HEK293 (cell line): ENCODE measurements at regions not wholly inside any gene's neighbourhood (a gene's known extent, or its start where the extent isn't known, plus 50 kb on each side); places are given as distances from the start of the nearest gene placed in this dataset.
A peak's percentile ranks its signal among the peaks of the same experiment; 100 is the strongest.

Experiments
- CTCF ChIA-PET: fragments of 350-600 bp; formaldehyde crosslinking; extraction: SDS; loops from one replicate; lab custom pipeline; 2021; ENCODE audit warnings: antibody characterized with exemption; lab: Yijun Ruan, JAX
- POLR2A ChIA-PET: fragments of 300-600 bp; formaldehyde crosslinking; extraction: SDS; loops from one replicate; lab custom pipeline; 2020; ENCODE audit warnings: antibody characterized with exemption, inconsistent platforms; lab: Yijun Ruan, JAX
- H3K27ac ChIP-seq: fragments of 200-500 bp; sonication (Bioruptor generic); 2 replicates; pipeline ENCODE4 v1.5.1; 2014; ENCODE audit warnings: low read depth, low read length, control low read depth, inconsistent platforms; ENCODE audit errors: extremely low read depth
- H3K36me3 ChIP-seq, 2 experiments: fragments of 200-500 bp in 1 of 2; sonication (Bioruptor generic) in 1 of 2; 1 replicate in 1 of 2; 2 replicates in 1 of 2; pipeline ENCODE4 v1.5.1; 2014 to 2017; ENCODE audit warnings: inconsistent platforms in 2 of 2, low read length in 2 of 2; ENCODE audit not compliant: control insufficient read depth in 2 of 2, insufficient read depth in 1 of 2
- H3K4me1 ChIP-seq: fragments of 200-500 bp; sonication (Bioruptor generic); 2 replicates; pipeline ENCODE4 v1.5.1; 2014; ENCODE audit warnings: mild to moderate bottlenecking, low read length, inconsistent platforms; ENCODE audit not compliant: control insufficient read depth, insufficient read depth
- H3K4me3 ChIP-seq: 2 replicates; pipeline ENCODE4 v1.5.1; 2011; ENCODE audit warnings: low read depth, mild to moderate bottlenecking, control low read depth, low read length, moderate library complexity
- H3K9me3 ChIP-seq: fragments of 200-500 bp; sonication (Bioruptor generic); 2 replicates; pipeline ENCODE4 v1.5.1; 2014; ENCODE audit warnings: low read depth, low read length, inconsistent platforms; ENCODE audit not compliant: control insufficient read depth, insufficient read depth
- GFI1B ChIP-seq: fragments of 450-650 bp; formaldehyde crosslinking; IDR thresholded peaks from 2 replicates; pipeline ENCODE4 v1.5.1; 2016; ENCODE audit warnings: missing biosample characterization, missing genetic modification characterization
- GLI2 ChIP-seq: fragments of 450-650 bp; formaldehyde crosslinking; IDR thresholded peaks from 2 replicates; pipeline ENCODE4; 2017; ENCODE audit warnings: missing biosample characterization, missing genetic modification characterization, low read depth, borderline replicate concordance
- KLF17 ChIP-seq: fragments of 450-650 bp; formaldehyde crosslinking; IDR thresholded peaks from 2 replicates; pipeline ENCODE4 v1.5.1; 2016; ENCODE audit warnings: missing biosample characterization, missing genetic modification characterization
- KLF8 ChIP-seq: fragments of 450-650 bp; formaldehyde crosslinking; IDR thresholded peaks from 2 replicates; pipeline ENCODE4 v1.5.1; 2016; ENCODE audit warnings: missing biosample characterization, missing genetic modification characterization
- OSR2 ChIP-seq: fragments of 450-650 bp; formaldehyde crosslinking; IDR thresholded peaks from 2 replicates; pipeline ENCODE4 v1.5.1; 2016; ENCODE audit warnings: missing biosample characterization, missing genetic modification characterization
- PRDM2 ChIP-seq: fragments of 450-650 bp; formaldehyde crosslinking; IDR thresholded peaks from 2 replicates; pipeline ENCODE4 v1.5.1; 2016; ENCODE audit warnings: missing biosample characterization, missing genetic modification characterization, borderline replicate concordance
- SP7 ChIP-seq: fragments of 450-650 bp; formaldehyde crosslinking; IDR thresholded peaks from 2 replicates; pipeline ENCODE4 v1.5.1; 2016; ENCODE audit warnings: missing biosample characterization, missing genetic modification characterization
- ZBTB1 ChIP-seq: fragments of 450-650 bp; formaldehyde crosslinking; IDR thresholded peaks from 2 replicates; pipeline ENCODE4 v1.5.1; 2016; ENCODE audit warnings: missing biosample characterization, missing genetic modification characterization
- ZBTB21 ChIP-seq: fragments of 450-650 bp; formaldehyde crosslinking; IDR thresholded peaks from 2 replicates; pipeline ENCODE4 v1.5.1; 2017; ENCODE audit warnings: missing biosample characterization, missing genetic modification characterization
- ZBTB48 ChIP-seq: fragments of 450-650 bp; formaldehyde crosslinking; IDR thresholded peaks from 2 replicates; pipeline ENCODE4 v1.5.1; 2016; ENCODE audit warnings: missing biosample characterization, missing genetic modification characterization
- ZBTB7A ChIP-seq: fragments of 450-650 bp; formaldehyde crosslinking; IDR thresholded peaks from 2 replicates; pipeline ENCODE4 v1.5.1; 2016; ENCODE audit warnings: low read depth, missing biosample characterization, missing genetic modification characterization
- ZNF121 ChIP-seq: fragments of 450-650 bp; formaldehyde crosslinking; IDR thresholded peaks from 2 replicates; pipeline ENCODE4 v1.5.1; 2016; ENCODE audit warnings: missing biosample characterization, missing genetic modification characterization
- ZNF157 ChIP-seq: fragments of 450-650 bp; formaldehyde crosslinking; IDR thresholded peaks from 2 replicates; pipeline ENCODE4 v1.5.1; 2016; ENCODE audit warnings: missing biosample characterization, missing genetic modification characterization
- ZNF16 ChIP-seq: fragments of 450-650 bp; formaldehyde crosslinking; IDR thresholded peaks from 2 replicates; pipeline ENCODE4 v1.5.1; 2016; ENCODE audit warnings: low read depth, missing biosample characterization, missing genetic modification characterization
- ZNF18 ChIP-seq: fragments of 450-650 bp; formaldehyde crosslinking; IDR thresholded peaks from 2 replicates; pipeline ENCODE4 v1.5.1; 2016; ENCODE audit warnings: missing biosample characterization, missing genetic modification characterization
- ZNF184 ChIP-seq: fragments of 450-650 bp; IDR thresholded peaks from 2 replicates; pipeline ENCODE4 v1.5.1; 2018; ENCODE audit warnings: missing biosample characterization, mild to moderate bottlenecking, missing genetic modification characterization
- ZNF274 ChIP-seq, 2 experiments: fragments of 200-500 bp in 1 of 2; fragments of 450-650 bp in 1 of 2; sonication (Bioruptor generic) in 1 of 2; formaldehyde crosslinking in 1 of 2; IDR thresholded peaks; 2 replicates each; pipeline versions ENCODE4 v1.5.1 to v1.6.1; 2014 to 2016; ENCODE audit warnings: borderline replicate concordance in 1 of 2, inconsistent platforms in 1 of 2, low read length in 1 of 2, missing biosample characterization in 1 of 2, missing genetic modification characterization in 1 of 2
- ZNF292 ChIP-seq: fragments of 450-650 bp; formaldehyde crosslinking; IDR thresholded peaks from 2 replicates; pipeline ENCODE4 v1.5.1; 2016; ENCODE audit warnings: low read depth, missing biosample characterization, missing genetic modification characterization, borderline replicate concordance
- ZNF341 ChIP-seq: fragments of 450-650 bp; formaldehyde crosslinking; IDR thresholded peaks from 2 replicates; pipeline ENCODE4; 2016; ENCODE audit warnings: low read depth, missing biosample characterization, missing genetic modification characterization
- ZNF354C ChIP-seq: fragments of 450-650 bp; formaldehyde crosslinking; IDR thresholded peaks from 2 replicates; pipeline ENCODE4 v1.5.1; 2016; ENCODE audit warnings: missing biosample characterization, missing genetic modification characterization, low read depth, borderline replicate concordance
- ZNF548 ChIP-seq: fragments of 450-650 bp; formaldehyde crosslinking; IDR thresholded peaks from 2 replicates; pipeline ENCODE4 v1.5.1; 2016; ENCODE audit warnings: missing biosample characterization, missing genetic modification characterization
- ZNF571 ChIP-seq: fragments of 450-650 bp; formaldehyde crosslinking; IDR thresholded peaks from 2 replicates; pipeline ENCODE4 v1.5.0; 2017; ENCODE audit warnings: missing biosample characterization, missing genetic modification characterization
- ZNF664 ChIP-seq: fragments of 450-650 bp; formaldehyde crosslinking; IDR thresholded peaks from 2 replicates; pipeline ENCODE4 v1.5.1; 2016; ENCODE audit warnings: missing biosample characterization, missing genetic modification characterization

GRCh38 chr5:88999853-89000252 is 116.9 kb upstream of the MEF2C start:
- Histone ChIP-seq H3K4me1 (no peaks in the 10 kb centered on the region), H3K27ac (no peak overlapping the region), H3K36me3 (no peaks in the 10 kb centered on the region), H3K4me3 (no peak overlapping the region), H3K9me3 (no peaks in the 10 kb centered on the region)
- CTCF ChIA-PET: no interaction called here
- POLR2A ChIA-PET: no interaction called here
- TF ChIP-seq ZNF664 (tag by site-specific recombination): peak; percentile 65
- no peak for TF ChIP-seq ZNF341 (tag by site-specific recombination)

GRCh38 chr5:88997937-88998336 is 115.0 kb upstream of the MEF2C start:
- POLR2A ChIA-PET: no interaction called here
- no peak for TF ChIP-seq GLI2
- no peak for TF ChIP-seq SP7 (tag by site-specific recombination)
- no peak for TF ChIP-seq ZNF184 (tag by site-specific recombination)
- TF ChIP-seq ZNF292 (tag by site-specific recombination): no peak
- TF ChIP-seq KLF17 (tag by site-specific recombination): no peak
- TF ChIP-seq ZBTB48 (tag by site-specific recombination): no peak
- TF ChIP-seq ZNF354C (tag by site-specific recombination): no peak
- no peak for TF ChIP-seq ZNF548 (tag by site-specific recombination)
- TF ChIP-seq ZBTB1 (tag by site-specific recombination): no peak
- no peak for TF ChIP-seq GFI1B (tag by site-specific recombination)
- Histone ChIP-seq H3K27ac (no peak overlapping the region), H3K9me3 (no peaks in the 10 kb centered on the region), H3K4me3 (no peak overlapping the region), H3K4me1 (no peaks in the 10 kb centered on the region), H3K36me3 (no peaks in the 10 kb centered on the region)
- CTCF ChIA-PET: no interaction called here

GRCh38 chr5:88984040-88984439 is 101.1 kb upstream of the MEF2C start:
- no peaks in the 10 kb centered on the region for H3K4me1 ChIP-seq
- ChIA-PET CTCF (no interaction called here), POLR2A (no interaction called here)
- no peak overlapping the region for H3K4me3 ChIP-seq
- no peaks in the 10 kb centered on the region for H3K9me3 ChIP-seq
- no peak overlapping the region for H3K27ac ChIP-seq
- no peaks in the 10 kb centered on the region for H3K36me3 ChIP-seq
- no peak for TF ChIP-seq ZNF274 (IDR thresholded peaks at IDR 0.05; ENCODE audit: low read length)
- no peak for TF ChIP-seq ZNF274 (tag by site-specific recombination; IDR thresholded peaks at IDR 0.05; ENCODE audit: borderline replicate concordance)
- TF ChIP-seq ZBTB1 (tag by site-specific recombination): no peak
- no peak for TF ChIP-seq ZNF18 (tag by site-specific recombination)
- TF ChIP-seq ZNF157 (tag by site-specific recombination): no peak
- TF ChIP-seq KLF8: no peak
- no peak for TF ChIP-seq ZNF121 (tag by site-specific recombination)
- TF ChIP-seq ZNF571 (tag by site-specific recombination): no peak
- TF ChIP-seq PRDM2 (tag by site-specific recombination): no peak
- no peak for TF ChIP-seq ZNF16
- TF ChIP-seq ZBTB21 (tag by site-specific recombination): no peak
- no peak for TF ChIP-seq OSR2 (tag by site-specific recombination)
- no peak for TF ChIP-seq ZBTB7A (tag by site-specific recombination)
